Activated effector memory CD4-positive, alpha-beta T cell treated with anti-CD3 and anti-CD28 coated beads, Interleukin-2, amount 50 U/mL, for 16 hours (primary cell): ENCODE measurements at regions not wholly inside any gene's neighbourhood (a gene's known extent, or its start where the extent isn't known, plus 50 kb on each side); places are given as distances from the start of the nearest gene placed in this dataset.
A peak's percentile ranks its signal among the peaks of the same experiment; 100 is the strongest.

Source experiments
- DNase-seq: peaks from one replicate; pipeline ENCODE4 v3.0.0-alpha.2; 2020

DNA sequence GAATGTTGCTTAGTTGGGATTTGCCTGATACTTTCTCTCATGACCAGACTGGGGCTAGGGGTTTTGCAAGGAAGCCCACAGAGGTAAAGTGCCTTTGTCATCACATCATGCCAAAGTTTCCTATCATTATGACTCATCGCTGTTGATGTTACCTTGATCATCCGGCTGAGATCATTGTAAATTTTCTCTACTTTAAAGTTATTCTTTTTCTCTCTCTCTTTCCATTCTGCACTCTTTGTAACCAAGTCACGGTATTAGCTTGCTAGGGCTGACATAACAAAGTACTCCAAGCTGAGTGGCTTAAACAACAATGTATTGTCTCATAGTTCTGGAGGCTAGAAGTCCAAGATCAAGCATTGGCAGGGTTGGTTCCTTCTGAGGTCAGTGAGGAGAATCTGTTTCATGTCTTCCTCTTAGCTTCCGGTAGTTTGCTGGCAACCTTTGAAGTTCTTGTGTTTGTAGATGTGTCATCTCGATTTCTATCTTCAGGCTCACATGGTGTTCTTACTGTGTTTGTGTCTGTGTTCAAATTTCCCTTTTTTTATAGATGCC lies 113.0 kb downstream of the DTHD1 start:
- peak; percentile 64 for DNase-seq

DNA sequence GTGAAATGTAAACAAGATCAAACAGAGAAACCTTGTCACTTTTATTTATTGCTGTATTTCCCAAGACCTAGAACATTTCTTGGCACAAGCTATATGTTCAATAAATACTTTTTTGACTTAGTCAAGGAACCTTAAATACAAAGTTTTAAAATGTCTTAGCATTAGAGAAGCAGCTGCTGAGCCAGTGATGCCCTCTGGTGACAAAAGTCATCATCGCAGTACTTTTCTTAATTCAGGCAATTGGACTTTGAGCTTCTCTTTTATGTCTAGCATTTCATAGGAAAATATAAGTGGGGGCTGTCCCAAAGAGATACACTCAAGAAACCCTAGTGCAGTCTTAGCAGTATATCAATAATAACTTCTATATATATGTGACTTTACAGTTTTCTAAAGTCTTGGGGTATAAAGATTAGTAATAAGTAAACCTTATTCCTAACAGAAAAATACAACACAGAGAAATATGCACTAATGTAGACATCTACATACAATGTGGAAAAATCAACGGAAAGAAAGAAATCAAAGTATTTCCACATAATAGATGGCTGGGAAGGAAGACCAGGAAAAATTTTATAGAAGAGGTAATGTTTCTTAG lies 118.4 kb downstream of the DTHD1 start:
- DNase-seq, result peak; percentile 76

DNA sequence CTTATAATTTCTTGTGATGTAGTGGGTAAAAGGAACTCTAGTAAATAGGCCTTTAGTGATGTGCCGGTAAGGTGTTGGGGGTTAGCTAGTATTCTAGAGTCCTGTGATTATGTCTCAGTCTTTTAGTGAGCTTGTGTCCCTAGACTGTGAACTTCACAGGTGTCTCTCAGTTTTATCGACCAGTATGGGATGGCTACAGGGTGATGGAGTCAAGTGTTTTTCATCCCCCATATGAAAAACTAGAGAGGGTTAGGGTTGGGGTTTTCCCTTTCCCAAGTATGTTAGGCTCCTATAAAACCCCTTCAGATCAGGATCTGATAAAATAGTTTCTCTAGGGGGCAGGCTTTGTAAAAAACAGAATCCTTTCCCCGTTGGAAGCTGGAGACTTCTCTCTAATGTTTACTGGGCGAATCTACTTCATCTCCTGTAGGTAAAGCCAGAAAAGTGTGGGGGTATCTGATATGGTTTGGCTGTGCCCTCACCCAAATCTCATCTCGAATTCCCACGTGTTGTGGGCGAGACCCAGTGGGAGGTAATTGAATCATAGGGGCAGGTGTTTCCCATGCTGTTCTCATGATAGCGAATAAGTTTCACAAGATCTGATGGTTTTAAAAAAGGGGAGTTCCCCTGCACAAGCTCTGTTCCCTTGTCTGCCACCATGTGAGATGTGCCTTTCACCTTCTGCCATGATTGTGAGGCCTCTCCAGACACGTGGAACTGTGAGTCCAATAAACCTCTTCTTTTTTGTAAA lies 120.8 kb downstream of the DTHD1 start:
- DNase-seq, result peak; percentile 67

DNA sequence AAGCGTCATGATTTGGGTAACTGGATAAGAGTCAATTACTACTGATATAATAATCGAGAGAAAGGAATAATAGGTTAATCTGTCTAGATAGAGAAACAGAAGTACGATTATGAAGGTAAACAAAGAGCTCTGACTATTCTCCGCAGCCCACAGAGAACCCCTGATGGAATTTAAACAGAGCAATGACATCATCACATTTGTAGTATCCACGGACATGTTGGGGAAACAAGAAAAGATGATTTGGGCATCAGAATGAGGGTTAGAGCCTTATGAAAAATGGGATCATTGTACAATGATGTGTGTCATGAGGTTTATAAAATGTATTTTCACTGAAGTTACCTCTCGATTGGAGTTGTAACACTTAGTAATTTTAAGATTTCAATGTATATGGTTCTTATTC lies 129.9 kb downstream of the DTHD1 start:
- DNase-seq, result no peak

DNA sequence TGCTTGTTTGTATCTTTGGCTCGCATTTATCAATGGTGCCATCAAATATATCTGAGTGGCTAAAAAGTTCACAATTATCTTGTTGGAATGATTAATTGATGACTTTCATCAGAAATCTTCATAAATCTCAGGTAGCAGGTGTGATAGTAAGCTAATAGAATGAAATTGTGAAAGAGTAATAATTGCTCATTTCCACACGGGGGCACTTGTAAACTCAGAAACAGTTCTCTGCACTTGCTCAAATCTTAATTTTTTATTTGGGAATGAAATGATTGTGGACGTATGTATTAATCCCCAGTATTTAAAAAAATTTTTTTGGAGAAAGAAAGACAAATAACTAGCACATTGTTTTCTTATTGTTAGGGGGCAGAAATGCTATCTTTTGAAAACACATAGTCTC lies 132.8 kb downstream of the DTHD1 start:
- no peak for DNase-seq

DNA sequence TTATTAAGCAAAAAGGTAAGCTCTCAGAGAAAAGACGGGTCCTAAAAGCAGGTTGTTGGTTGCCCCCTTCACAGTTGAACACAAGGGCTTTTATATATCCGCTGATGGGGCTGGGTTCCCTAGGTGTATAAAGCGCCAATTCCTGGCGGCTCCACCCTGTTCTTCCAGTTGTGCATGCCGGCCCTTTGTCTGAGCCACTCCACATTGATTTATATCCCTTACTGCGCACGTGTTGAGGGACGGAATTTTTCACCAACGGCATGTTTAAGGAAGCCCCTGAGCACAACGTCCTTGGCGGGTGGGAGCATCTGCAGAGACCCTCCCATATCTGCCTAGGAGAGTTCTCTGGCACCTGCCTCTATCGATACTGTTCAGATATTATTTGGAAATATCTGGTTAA lies 135.7 kb downstream of the DTHD1 start:
- no peak for DNase-seq

DNA sequence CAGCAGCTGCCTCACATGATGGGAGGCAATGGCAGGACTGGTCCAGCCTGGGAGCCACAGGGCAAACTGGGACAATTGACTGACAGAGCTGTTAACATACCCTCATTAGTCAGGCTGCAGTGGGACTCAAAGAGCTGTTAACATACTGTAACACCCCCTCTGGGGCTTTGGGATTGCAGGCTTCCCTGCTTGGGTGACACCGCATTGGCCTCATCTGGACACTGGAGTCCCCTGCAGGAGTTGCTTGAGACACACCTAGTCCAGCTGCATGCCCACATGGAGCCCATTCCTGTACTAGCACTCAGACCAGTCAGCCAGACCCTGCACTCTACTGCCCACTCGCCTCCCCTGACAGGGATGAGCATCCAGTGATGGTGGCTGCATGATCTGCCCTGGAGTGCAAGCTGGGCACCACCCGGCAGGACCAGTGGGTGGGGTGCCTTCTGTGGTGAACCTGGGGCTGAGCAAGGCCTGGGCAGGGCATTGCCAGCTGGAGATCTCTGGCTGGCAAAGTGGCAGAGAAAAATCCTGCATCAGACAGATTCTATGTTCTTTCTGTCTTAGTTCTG lies 138.8 kb downstream of the DTHD1 start:
- DNase-seq, result no peak

DNA sequence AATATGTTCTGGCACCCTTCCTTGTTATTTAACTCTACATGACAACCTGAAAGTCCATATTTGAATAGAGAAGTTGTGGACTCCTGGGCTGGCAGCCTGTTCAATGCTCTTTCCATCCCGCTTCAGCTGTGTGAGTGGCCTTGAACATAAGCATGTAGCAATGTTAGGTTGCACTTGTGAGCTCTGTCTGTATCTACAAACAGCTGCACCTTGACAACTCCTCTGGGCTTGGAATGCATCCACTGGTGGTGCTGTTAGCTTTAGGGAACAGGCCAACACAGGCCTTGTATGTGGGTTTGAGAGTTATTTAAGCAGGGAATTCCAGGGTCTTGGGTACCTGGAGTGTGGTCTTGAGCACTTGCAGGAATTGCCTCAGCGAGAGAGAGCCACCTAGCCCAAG lies 141.2 kb downstream of the DTHD1 start:
- no peak for DNase-seq

DNA sequence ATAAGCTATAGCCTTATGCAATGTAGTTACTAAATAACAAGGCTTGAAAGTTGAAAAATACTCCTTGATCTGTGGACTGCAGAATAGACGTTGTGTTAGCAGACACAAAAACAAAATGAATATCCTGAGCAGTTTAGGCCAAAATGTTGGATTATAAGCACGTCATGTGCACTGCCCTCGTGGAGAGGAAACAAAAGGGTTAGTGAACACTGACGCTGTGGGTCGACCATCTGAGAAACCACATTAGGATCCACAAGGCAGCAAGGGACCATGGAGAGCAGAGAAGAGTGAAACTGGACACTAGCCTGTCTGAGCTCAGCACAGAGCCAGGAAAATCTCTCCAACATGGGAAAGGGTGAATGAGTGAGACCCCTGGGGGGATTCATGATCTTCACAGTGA lies 145.3 kb downstream of the DTHD1 start:
- DNase-seq, result no peak

DNA sequence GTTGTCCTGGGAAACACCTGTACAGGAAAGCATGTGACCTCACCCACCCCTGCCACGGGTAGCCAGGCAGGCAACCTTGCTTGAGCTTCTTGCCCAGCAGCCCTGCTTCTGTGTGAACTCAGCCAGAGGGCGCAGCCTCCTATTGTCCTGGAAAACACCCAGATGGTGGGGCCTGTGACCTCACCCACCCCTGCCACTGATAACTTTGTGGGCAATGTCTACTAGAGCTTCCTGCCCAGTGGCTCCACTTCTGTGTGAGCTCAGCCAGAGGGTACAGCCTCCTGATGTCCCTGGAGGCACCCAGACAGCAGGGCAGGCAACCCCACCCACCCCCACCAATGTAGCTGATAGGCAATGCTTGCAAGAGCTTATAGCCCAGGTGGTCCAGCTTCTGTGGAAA lies 146.3 kb downstream of the DTHD1 start:
- DNase-seq, result no peak

DNA sequence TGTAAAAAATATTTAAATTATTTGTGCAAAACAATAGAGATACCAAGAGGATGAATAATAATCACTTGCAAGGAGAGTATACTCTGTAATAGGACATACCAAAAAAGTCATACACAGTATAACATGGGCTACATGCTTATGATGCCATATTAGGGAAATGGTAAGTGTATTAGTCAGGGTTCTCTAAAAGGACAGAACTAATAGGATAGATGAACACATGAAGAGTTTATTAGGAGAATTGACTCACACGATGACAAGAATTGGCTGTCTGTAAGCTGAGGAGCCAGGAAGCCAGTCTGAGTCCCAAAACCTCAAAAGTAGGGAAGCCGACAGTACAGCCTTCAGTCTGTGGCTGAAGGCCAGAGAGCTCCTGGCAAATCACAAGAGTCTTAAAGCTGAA lies 151.2 kb downstream of the DTHD1 start:
- DNase-seq, result no peak

DNA sequence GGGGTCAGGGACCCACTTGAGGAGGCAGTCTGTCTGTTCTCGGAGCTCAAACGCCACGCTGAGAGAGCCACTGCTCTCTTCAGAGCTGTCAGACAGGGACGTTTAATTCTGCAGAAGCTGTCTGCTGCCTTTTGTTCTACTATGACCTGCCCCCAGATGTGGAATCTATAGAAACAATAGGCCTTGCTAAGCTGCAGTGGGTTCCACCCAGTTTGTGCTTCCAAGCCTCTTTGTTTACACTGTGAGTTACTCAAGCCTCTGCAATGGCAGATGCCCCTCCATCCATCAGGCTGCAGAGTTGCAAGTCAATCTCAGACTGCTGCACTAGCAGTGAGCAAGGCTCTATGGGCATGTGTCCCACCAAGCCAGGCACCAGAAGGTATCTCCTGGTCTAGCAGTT lies 158.1 kb downstream of the DTHD1 start:
- DNase-seq, result no peak

DNA sequence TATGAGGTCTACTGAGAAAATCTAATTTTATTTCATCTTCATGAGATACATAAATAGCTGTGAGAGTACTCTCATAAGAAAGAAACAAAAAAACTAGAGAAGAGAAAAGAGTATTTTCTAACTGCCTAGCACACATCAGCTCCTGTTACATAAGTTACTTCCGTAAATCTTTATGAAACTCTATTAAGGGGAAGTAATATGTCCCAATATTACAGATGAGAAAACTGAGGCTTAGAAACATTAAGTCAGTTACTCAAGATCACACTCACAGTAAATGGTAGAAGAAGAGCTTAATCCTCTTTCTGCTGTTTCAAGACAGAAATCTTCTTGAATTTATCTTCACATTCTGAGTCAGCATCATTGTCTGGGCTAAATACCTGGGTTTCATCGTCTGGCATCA lies 164.1 kb downstream of the DTHD1 start:
- DNase-seq, result no peak

DNA sequence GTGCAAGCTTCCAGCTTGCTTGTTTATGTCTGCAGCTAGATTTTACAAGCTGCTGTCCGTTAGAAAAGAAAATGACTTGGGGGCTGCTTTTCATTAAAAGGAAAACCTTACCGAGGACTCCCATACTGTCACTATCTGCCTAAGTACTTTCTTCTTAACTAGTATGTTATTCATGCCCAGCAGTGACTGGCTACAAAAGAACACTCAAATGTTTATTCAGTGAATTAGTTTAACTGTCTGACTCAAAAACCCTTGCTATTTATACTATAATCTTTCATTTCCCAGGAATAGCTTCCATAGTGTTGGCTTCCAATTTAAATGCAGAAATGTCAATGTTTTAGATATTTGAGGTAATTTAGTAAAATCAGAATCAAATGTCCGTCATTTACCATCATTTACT lies 164.9 kb downstream of the DTHD1 start:
- DNase-seq, result no peak

DNA sequence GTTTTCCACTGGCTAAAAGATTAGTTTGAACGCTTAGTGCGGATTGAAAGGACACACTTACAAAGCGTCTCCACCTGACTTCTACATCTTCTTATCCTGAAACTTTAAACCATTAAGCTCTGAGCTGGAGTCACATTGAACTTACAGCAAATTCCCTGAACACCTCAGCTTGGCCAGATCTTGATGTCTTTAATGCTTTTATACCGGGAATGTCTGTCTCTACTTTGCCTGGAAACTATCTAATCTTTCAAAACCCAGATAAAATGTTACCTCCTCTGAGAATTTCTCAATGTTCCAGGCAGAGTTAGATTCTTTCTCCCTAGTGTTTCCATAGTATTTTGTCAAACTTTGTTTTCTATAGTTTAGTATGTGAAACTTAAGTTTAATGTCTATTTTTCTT lies 179.9 kb downstream of the DTHD1 start:
- no peak for DNase-seq

DNA sequence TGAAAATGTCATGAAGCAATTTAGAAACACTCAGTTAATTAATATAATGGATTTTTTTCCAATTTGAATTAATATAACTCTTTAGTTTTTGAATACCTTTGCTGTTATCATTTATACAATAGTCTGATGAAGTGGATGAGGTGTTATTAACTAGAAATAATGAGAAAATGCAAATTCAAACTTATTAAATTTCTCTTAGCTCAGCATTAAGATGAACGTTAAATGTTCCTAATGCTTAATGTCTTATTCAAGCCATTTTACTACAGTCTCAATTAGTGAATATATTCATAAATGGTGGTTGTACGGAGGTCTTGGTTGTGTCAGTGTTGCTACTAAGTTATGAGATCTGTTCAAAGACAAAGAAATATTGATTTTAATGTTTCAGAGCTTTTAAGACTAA lies 186.3 kb downstream of the DTHD1 start:
- DNase-seq, result no peak

DNA sequence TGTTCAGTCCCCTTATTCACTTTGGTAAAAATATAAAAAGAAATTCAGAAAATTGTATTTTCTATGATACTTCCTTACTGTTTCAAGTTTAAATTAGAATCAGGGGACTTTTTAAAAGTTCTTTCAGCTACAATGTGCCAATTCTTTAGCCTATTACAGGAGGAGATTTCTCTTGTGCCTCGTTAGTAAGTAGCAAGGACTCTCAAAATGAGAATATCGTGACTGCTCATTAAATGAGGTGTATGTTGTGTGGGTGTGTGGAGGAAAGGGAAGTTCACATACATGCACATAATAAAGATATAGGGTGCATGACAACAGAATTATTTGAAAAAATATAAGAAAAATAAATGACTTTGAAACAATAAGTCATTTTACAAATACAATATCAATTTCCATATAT lies 190.5 kb downstream of the DTHD1 start:
- no peak for DNase-seq

DNA sequence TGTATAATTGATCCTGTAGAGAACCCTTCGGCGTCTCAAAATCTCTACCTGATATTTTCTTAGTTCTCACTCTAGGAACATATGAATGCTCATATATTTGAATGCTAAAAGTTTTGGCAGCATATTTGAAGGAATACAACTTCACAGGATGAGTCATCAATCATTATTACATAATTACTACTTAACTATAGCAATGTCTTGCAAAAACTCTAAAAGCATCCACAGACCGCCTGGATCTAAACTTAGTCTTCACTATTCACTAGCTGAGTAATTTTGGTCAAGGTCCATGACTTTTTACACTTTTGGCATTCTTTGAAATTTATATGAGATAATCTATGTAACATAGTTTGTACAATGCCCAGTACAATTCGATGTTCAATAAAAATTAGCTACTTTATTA lies 194.7 kb downstream of the DTHD1 start:
- DNase-seq, result no peak

DNA sequence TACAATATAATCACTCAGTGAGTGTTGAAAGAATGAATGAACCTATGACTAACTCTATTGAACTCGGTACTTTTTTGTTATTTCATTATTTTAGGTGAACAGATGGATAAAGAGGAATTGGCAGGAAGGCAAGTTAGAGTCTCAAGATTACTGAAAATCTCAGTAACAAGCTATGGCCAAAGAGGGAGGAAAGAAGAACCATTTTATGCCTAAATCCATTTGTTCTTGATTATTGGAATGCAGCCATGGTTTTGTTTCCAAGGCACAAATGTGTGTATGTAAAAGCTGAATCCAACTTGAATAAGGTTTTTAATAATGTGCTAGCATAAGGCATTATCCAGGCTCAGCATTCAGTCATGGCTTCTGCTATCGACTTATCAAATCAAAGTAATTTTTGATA lies 196.4 kb downstream of the DTHD1 start:
- no peak for DNase-seq

DNA sequence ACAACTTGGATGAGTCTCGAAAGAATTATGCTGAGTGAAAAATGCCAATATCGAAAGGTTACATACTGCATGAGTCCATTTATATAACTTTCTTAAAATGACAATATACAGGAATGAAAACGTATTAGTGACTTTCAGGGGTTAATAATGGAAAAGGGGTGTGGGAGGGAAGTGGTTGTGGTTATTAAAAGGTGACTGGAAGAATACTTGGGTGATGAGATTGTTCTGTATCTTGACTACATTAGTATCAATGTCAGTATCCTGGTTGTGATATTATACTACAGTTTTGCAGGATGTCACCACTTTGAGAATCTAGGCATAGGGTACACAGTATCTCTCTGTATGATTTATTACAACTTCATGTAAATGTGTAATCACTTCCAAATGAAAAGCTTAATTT lies 204.5 kb downstream of the DTHD1 start:
- no peak for DNase-seq

DNA sequence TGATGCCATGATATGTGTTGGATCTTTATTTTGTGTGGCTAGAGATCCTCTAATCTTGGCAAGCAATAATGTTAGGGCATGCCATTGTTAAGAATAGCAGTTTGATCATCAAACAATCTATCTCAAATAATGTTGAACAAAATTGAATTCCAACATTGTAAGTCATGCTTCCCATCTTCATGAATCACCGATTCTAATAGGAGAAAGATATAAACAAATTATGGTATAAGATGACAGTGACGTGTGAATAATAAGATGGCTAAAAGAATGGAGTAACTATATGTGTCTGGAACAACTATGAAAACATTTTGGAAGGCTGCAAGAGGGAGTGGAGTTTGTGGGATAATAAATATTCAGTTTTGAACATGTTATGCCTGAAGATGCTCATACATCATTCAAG lies 208.4 kb downstream of the DTHD1 start:
- no peak for DNase-seq

DNA sequence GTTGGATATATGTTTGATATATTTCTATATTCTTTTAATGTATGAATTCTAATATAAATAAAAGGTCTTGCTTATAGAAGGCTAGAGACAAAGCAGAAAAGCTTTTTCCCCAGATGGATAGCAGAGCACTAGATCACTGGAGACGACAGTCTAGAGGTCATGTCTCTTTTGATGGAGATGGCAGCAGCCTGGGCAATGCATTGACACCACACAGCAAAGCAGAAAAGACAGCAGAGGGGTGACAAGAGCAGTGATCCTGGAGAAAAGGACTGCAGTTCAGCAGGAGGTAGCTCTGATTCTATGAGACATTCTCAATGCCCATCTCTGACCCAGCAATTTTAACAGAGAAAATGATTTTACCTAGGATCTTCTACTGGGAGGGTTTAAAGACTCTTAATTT lies 210.6 kb downstream of the DTHD1 start:
- DNase-seq, result no peak

DNA sequence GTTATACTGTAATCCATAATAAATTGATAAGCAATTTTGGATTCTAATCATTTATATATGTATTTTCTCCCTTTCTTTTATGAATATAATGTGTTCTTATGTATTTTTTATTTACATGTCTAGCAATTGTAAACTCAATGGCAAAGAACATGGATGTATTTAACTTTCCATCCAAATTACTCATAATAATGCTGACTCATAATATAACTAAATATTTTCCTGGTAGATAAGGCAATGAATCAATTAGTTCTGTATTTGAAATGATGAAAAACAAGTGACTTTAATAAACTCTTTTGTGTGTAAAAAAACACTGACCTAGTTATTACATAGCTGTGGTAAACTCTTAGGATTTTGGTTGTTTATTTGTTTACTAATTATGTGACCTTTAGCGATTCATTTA lies 211.2 kb downstream of the DTHD1 start:
- DNase-seq, result no peak

DNA sequence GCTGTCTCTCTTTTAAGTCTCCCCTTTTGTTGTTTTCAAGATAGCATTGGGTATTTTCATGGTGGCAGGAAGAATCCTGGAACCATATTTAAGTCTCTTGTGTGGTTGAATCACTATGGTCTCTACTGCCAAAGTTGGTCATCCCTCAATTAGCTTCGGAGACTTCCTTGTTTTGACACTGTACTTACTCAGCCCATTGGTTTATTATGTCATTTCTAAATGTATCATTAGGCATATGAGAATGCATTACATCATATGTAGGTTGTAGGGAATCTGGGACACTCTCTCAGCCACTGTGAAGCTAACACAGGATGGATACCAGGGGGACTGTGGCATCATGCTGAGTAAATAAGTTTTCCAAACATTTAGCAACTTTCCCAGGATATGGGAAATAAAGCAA lies 211.8 kb downstream of the DTHD1 start:
- no peak for DNase-seq

DNA sequence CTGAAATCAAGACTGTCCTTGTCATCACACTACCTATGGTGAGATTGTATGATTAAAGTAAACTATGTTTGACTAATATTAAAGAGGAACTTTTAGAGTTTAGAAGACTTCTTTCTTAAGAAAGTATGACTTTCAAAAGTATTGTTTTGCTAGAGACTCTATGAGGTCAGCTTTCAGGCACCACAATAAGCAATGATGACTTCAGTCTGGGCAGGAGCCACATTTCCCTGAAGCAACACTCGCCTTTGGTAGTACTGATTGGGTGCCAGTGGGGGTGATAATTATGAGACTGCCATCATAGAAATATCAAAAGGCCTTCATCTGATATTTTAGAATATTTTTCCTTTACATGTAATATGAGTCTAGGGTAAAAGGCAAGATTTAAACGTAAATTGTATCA lies 212.6 kb downstream of the DTHD1 start:
- DNase-seq, result no peak
